RKO (cell line): ENCODE measurements at regions not wholly inside any gene's neighbourhood (a gene's known extent, or its start where the extent isn't known, plus 50 kb on each side); places are given as distances from the start of the nearest gene placed in this dataset.
"Not testable (repeated sequence)": the region's sequence is repeated elsewhere in the genome, so short reads cannot be mapped to it uniquely, and the experiment has no call there.

ENCODE experiments used
- DNase-seq: peaks from one replicate; pipeline ENCODE4 v3.0.0-alpha.2; 2016; ENCODE audit warnings: low spot score

DNA sequence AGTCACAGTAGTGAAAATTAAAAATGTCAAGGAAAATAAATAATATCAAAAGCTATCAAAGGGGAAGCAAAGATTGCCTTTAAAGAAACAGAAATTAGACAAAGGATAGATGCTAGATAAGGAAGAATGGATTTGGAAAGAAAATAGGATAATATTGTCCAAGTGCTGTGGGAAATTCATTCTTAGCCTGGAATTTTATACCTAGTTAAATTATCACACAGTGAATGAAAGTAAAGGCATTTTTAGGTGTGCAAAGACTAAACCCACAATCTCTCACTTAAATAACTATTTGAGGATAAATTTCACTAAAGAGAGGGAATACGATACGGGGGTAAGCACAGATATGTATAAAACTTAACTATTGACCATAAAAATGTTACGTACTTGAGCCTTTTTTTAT lies 511.1 kb downstream of the TMEM135 start:
- no peak for DNase-seq

DNA sequence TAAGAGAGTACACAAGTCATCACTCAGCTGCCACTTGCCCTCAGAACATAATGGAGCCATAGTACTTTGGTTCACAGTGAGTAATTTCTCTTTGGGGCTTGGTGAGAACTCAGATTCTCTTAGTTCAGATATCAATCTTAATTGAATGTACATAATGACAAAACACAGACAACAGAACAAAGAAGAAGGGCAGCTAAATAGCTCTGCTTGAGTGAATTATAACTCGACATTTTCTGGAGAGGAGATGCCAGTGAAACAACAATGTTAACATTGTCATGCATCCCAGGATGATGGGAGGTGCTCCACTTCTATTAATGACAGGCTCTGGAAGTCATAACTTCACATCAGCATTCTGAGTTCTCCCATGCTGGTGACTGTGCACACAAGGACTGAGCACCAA lies 508.1 kb downstream of the TMEM135 start:
- DNase-seq: no peak

DNA sequence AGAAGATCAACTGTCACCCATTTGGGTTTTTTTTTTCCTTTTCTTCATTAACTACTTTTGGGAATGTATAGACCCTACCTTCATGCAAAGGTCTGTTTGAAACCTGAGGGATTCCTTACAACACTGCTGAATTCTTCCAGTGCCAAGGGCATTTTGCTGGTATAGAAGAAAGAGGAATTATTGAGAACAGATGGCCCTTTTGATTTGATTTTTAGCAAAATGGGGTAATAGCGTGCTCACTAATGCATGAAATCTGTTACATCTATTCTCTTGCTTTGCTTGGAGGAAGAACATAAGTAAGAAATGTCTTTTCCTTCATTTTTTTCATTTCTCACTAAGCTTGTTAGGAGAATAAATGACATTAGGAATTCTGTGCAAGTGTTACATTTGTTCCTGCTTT lies 501.9 kb downstream of the TMEM135 start:
- DNase-seq: no peak

DNA sequence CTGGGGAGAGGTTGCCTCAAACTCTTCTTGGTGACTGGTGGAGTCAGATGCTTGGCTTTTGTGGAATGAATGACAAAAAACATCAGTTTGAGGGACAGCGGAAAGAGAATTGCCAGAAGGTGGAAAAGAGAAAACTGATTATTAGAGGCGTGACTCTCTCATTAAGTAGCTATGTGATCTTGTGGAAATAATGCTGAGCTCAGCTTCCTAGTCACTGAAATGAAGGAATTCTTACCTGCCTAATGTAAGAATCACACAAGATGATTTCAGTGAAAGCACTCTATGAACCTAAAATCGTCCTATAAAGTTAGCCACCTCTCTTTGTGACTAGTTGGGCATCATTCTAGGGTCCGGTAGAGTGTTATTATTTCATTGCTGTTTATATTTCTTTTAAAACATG lies 498.8 kb downstream of the TMEM135 start:
- DNase-seq: no peak

DNA sequence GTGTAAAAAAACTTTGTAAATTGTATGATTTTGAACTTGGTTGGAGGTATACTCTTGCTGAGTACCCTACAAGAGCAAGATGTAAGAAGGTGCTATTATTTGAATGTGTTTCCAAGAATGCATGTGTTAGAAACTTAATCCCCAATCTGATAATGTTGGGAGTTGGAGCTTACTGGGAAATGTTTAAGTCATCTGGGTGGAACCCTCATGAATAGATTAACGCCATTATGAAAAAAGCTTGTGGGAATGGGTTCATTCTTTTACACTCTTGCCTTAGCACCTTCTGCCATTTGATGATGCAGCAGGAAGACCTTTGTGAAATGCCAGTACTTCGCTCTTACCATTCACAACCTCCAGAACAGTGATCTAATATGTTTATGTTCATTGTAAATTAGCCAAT lies 498.3 kb downstream of the TMEM135 start:
- DNase-seq: no peak

DNA sequence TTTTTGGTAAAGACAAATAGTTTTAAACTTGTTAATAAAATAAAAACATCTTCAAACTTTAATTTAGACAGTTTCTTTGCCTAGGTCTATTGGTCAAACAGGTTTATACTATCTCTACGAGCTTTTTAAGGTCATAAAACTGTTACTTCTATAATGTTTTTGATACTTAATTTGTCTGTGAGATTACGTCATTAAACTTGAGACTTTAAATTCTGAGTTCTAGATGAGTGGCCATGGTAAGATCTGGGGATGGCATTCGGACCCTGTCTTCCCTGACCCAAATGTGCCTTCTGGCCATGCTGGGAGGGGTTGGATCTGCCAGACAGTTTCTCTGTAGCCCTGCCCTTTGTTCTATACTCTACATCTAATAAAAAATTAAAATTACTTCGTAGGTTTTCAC lies 497.8 kb downstream of the TMEM135 start:
- no peak for DNase-seq

DNA sequence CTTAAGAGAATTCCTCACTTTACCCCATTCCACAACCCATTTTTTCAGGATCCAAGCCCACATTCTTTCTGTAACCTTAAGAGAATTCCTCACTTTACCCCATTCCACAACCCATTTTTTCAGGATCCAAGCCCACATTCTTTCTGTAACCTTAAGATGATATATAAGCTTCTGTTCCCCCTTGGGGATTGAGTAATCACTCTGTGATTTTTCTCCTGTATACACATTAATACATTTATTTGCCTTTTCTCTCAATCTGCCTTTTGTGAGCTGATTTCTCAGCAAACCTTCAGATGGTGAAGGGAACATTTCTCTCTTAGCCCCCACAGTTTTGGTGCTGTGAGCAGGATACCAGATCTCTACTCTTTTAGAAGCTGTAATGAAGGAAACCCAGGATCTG lies 494.1 kb downstream of the TMEM135 start:
- not testable (repeated sequence) for DNase-seq

DNA sequence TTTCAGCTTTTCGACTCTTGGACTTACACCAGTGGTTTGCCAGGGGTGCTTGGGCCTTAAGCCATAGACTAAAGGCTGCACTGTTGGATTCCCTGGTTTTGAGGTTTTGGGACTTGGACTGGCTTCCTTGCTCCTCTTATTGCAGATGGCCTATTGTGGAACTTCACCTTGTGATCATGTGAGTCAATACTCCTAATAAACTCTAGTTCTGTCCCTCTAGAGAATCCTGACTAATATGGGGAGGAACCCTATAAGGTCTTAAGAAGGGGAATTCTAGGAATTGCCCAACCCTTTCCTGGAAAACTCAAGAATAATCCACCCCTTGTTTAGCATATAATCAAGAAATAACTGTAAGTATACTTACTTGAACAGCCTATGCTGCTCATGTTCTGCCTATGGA lies 491.8 kb downstream of the TMEM135 start:
- DNase-seq: peak; percentile 0

DNA sequence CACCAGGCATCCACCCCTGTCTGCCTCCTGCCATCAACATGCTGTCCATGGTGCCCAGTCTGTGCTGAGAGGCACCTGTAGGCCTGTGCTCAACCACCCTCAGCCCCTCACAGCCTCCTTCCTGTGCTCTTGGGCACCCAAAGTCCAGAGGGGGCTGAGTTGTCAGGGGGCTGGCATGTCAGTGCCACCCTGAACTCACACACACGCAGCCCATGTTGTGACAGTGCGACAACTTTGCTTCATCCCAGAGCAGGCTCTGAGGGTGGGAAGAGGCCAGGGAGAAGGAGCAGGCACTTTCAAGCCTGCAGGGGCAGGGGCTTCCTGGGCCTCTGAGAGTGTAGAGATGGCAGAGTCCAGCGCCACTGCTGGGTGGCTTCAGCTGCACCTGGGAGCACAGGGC lies 491.0 kb downstream of the TMEM135 start:
- no peak for DNase-seq

DNA sequence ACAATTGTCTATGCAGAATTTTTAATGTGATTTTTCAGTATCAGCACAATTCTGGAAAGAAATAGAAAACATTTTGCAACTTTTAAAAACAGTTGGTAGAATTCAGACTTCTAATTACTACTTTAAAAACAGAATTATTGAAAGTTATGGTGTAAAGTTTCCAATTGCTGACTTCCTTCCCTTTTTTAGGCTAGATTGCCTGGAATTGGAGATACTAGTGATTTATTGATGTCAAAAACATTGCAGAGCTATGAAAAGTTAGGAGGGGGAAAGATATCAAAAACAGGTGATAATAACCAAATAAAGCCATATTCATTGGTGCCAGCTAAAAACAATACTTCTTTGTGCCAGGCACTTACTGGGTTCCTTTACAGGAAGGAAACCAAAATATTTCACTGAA lies 485.5 kb downstream of the TMEM135 start:
- no peak for DNase-seq

DNA sequence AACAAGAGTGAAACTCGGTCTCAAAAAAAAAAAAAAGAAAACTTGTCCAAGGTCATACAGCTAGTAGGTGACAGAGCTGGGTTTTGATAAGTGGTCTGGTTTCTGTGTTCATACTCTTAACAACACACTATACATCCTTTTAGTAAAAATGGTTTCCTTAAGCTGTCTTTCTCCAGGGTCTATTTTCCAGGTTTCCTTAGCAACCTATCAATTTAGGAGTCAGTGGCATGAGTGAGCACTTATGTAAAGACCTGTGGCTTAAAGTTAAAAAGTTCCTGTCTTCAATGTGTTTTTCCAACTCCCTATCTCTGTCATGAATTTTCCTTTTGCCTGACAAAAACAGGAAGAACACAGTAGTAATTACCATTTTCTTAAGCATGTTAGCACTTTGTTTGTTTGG lies 480.5 kb downstream of the TMEM135 start:
- DNase-seq: no peak

DNA sequence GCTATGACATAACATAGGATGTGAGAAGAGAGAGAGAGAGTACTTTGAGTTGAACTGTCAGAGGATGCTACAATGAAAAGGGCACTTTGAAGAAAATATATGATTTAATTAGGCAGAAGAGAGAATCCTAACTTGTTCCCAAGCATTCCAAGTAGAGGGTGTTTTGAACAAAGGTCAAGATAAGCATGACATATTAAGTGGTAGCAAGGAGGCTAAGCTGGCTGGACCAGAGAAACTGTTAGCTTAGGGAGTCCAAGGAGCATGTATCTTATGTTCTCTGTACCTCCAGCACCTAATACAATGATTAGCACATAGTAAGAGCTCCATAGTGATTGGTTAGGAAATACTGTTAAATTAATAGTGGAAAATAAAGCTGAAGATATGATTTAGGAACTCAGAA lies 479.6 kb downstream of the TMEM135 start:
- no peak for DNase-seq

DNA sequence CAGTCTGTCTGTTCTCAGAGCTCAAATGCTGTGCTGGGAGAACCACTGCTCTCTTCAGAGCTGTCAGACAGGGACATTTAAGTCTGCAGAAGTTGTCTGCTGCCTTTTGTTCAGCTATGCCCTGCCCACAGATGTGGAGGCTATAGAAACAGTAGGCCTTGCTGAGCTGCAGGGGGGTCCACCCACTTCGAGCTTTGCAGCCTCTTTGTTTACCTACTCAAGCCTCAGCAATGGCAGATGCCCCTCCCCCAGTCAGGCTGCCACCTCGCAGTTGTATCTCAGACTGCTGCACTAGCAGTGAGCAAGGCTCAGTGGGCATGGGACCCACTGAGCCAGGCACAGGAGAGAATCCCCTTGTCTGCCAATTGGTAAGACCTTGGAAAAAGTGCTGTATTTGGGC lies 470.0 kb downstream of the TMEM135 start:
- DNase-seq: not testable (repeated sequence)

DNA sequence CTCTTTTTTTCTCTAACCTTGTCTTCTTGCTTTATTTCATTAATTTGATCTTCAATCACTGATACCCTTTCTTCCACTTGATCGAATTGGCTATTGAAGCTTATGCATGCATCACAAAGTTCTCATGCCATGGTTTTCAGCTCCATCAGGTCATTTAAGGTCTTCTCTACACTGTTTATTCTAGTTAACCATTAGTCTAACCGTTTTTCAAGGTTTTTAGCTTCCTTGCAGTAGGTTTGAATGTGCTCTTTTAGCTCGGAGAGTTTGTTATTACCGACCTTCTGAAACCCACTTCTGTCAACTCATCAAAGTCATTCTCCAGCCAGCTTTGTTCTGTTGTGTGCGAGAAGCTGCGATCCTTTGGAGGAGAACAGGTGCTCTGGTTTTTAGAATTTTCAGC lies 469.2 kb downstream of the TMEM135 start:
- DNase-seq: not testable (repeated sequence)

DNA sequence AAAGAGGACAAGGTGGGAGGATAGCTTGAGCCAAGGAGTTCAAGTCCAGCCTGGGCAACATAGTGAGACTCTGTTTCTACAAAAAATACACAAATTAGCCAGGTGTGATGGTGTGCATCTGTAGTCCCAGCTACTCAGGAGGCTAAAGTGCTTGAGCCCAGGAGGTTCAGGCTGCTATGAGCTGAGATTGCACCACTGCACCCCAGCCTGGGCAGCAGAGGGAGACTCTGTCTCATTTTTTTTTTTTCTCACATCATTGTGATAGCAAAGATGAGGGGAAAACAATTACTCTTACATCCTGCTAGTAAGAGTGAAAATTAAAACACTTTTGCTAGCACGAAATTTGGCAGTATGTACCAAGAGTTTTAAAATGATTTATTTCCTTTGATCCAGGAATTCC lies 463.7 kb downstream of the TMEM135 start:
- no peak for DNase-seq

DNA sequence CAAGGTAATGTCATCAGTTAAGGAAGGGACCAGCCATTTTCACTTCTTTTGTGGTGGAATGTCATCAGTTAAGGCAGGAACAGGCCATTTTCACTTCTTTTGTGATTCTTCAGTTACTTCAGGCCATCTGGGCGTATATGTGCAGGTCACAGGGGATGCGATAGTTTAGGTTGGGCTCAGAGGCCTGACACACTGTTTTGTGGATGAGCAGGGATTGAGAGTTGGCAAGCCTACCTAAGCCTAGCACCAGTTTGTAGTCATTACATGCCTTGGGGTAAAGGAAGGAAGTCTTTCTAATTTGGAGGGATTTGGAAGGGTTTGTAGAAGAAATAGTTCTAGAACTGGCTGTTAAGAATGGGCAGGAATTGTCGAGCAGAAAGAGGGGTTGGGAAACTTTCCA lies 457.2 kb downstream of the TMEM135 start:
- DNase-seq: not testable (repeated sequence)

DNA sequence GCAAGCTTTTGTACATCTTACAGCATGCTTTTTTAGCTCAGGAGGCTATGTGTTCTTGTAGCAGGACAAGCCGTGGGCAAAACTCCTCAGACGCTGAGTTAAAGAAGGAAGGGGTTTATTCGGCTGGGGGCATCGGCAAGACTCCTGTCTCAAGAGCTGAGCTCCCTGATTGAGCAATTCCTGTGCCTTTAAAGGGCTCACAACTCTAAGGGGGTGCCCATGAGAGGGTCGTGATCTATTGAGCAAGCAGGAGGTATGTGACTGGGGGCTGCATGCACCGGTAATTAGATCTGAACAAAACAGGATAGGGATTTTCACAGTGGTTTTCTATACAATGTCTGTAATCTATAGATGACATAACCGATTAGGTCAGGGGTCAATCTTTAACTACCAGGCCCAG lies 456.3 kb downstream of the TMEM135 start:
- not testable (repeated sequence) for DNase-seq

DNA sequence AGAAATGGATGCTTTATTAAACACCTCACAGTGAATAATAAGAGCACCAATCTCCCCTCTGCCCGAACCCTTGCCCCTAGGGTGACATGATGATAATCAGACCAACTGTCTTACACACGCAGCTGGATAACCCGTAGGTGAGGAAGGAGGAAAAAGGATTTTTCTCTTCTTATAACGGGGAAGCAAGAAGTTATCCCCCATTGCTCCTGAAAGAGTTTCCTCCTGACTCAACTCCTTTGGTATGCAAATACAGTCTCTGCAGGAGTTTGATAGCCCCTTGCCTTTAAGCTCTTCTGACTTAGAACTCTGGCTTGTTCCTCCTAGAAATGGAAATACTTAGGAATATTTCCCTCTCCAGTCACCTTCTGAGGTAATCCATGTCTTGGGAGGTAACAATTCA lies 455.8 kb downstream of the TMEM135 start:
- DNase-seq: no peak

DNA sequence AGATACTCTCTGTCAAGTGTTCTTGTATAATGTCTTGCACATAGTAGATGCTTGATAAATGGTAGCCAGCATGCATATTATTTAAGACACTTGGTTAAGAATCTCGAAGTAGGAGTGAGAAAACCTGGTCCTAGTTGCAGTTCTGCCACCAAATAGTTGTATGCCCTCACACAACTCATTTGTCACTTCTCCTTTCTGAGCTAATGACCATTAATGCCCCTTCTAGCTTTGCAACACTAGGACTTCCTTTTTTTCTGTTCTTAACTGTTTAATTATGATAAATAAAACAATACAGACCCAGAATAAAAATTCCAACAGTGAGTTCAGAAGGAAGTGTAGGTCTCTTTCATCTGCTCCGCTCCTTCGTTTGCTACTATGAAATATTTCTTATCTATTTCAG lies 453.6 kb downstream of the TMEM135 start:
- DNase-seq: no peak

DNA sequence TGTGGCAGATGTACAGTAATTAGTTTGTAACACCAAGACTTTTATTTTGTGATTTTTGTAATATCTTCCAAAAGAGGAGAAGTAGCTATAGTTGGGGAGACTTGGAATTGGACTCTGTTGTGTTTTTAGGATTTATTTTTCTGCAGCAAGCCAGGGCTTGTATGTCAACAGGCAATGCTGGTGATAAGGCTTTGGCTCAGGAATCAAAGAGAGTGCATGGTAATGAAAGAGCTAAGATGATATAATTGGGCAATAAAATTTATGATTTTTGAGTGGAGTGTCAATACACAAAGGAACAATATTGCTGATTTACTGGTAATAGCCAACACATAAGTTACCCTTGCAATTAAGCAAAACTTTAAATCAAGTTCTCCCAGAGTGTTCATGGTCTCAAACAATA lies 452.9 kb downstream of the TMEM135 start:
- no peak for DNase-seq

DNA sequence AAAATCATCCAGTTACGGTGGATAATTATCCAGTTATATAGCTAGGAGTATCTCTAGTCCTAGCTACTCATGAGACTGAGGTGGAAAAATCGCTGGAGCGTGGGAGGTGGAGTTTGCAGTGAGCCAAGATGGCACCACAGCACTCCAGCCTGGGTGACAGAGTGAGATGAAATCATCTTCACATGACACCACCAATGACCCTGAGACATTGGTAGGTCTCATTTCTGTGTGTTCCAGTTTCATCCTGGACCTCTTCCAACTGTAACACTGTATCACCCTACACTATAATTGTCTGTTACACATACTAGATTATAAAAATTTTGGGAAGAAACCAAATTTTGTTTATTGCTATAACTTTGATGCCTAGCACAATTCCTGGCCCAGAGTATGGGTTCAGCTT lies 446.8 kb downstream of the TMEM135 start:
- DNase-seq: no peak

DNA sequence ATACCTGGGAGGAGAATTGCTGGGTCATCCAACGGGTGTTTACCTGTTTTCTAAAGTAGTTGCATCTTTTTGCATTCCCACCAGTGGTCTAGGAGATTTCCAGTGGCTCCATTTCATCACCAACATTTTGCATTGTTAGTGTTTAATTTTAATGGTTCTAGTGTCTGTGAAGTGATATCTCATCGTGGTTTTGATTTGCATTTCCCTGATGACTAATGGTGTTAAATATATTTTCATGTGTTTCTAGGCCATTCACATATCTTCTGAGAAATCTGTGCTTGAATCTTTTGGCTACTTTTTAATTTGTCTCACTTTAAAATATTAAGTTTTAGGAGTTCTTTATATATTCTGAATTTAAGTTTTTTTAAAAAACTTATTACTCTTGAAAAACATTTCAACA lies 439.6 kb downstream of the TMEM135 start:
- no peak for DNase-seq

DNA sequence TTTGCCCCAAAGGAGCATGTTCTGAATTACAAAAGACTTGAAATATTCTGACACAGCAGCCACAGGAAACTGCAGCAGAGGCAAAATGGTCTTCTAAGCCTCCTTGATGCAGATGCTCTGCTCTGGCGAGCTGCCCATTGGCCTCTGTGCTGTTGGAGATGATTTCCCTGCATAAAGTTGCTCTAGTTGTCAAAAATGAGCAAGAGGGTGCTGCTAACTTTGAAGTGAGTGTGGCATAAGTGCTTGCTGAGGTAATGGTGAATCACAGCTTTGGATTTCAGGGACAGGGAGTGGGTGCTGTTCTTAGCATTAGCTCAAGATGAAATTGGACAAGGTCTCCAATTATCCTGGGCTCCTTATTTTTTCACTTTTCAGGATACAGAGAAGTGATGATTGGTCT lies 435.4 kb downstream of the TMEM135 start:
- DNase-seq: peak; percentile 76

DNA sequence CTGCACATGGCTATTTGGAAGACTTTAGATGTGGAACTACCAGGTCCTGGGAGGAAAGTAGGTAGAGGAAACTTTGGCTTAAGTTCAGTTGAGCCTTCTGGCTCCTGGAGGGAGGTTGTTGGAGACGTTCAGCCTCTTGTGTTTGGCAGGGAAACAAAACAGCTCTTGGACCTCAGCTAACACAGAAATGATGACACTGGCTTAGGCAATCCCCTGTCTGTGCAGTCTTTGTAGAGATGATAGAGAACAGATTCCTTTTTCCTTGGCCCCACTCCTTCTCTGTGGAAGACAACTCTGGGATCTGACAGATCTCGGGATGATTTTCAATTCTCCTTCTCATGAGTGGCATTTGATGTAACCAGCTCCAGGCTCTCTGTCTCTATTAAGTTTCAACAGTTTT lies 428.5 kb downstream of the TMEM135 start:
- no peak for DNase-seq

DNA sequence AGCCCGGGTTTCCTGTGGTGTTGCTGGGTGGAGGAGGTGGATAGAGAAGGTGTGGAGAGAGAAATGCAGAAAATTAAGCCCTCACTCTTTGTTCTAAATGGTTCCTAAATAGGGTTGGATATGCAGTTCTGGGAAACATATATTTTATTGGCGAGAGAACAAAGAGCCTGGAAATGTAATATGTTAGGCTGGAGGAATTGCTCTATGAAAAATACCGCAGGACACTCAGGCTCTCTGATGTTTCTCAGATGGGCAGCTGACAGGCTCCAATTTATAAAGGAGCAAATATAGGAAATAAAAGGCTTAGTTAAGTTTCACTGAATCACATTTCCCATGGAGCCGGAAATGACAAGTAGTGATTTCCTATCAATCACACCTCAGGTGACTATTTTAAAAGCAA lies 428.0 kb downstream of the TMEM135 start:
- no peak for DNase-seq
